HCT116 (cell line): ENCODE measurements at regions not wholly inside any gene's neighbourhood (a gene's known extent, or its start where the extent isn't known, plus 50 kb on each side); places are given as distances from the start of the nearest gene placed in this dataset.

Source experiments
- ATAC-seq: fragments of 200-7000 bp; cut with Tn5 transposase; 2 replicates; pipeline ENCODE4 v1.9.1; 2020; ENCODE audit warnings: mild to moderate bottlenecking, moderate library complexity
- BruUV-seq: library from RNA; stranded (reverse); fragments of 400-500 nt; replicated peaks from 2 replicates; lab custom pipeline; 2021; lab: Mats Ljungman, UMichigan
- CTCF ChIA-PET: fragments of 300-600 bp; sonication (Branson Sonifier 250); formaldehyde crosslinking; loops from one replicate; lab custom pipeline; 2021; ENCODE audit warnings: antibody characterized with exemption; lab: Charles Lee
- POLR2A ChIA-PET: fragments of 300-600, 350-600 bp; sonication (Branson Sonifier 250); formaldehyde crosslinking; loops from one replicate; lab custom pipeline; 2021; ENCODE audit warnings: antibody characterized with exemption; lab: Charles Lee
- RAD21 ChIA-PET, 2 experiments: fragments of 300-600 bp; sonication (Branson Sonifier 250); formaldehyde crosslinking; loops; one replicate each; lab custom pipeline; 2023; ENCODE audit warnings: low total read pairs in 2 of 2; ENCODE audit not compliant: uncharacterized antibody in 2 of 2, unreplicated experiment in 2 of 2, low non-redundant PET in 1 of 2; lab: Charles Lee
- DNase-seq: peaks from one replicate; pipeline ENCODE4 v3.0.0-alpha.2; 2010; ENCODE audit warnings: low read depth, low spot score
- H2AFZ ChIP-seq: fragments of 200-600 bp; shearing (Covaris generic), sonication (generic); 2 replicates; pipeline ENCODE4 v1.6.1; 2017; ENCODE audit warnings: low read depth, mixed run types, mixed read lengths, antibody characterized with exemption, low read length; ENCODE audit not compliant: poor library complexity, severe bottlenecking
- H3K27ac ChIP-seq: 2 replicates; pipeline ENCODE4 v1.5.1; 2012; ENCODE audit warnings: low read depth, low read length
- H3K27me3 ChIP-seq: fragments of 200-600 bp; sonication (generic); 2 replicates; pipeline ENCODE4 v1.6.1; 2016; ENCODE audit warnings: mixed run types, low read length, mixed read lengths; ENCODE audit not compliant: insufficient read depth
- H3K36me3 ChIP-seq, 2 experiments: fragments of 200-500 bp in 1 of 2; fragments of 200-600 bp in 1 of 2; sonication (Bioruptor generic) in 1 of 2; sonication (generic) in 1 of 2; 2 replicates each; pipeline versions ENCODE4 v1.5.1 to v1.6.1; 2014 to 2016; ENCODE audit warnings: low read length in 2 of 2, inconsistent platforms in 1 of 2, mixed read lengths in 1 of 2, mixed run types in 1 of 2; ENCODE audit not compliant: insufficient read depth in 2 of 2, control insufficient read depth in 1 of 2
- H3K4me1 ChIP-seq, 2 experiments: fragments of 200-600 bp in 1 of 2; sonication (generic) in 1 of 2; 2 replicates each; pipeline versions ENCODE4 v1.5.1 to v1.6.1; 2012 to 2017; ENCODE audit warnings: low read length in 2 of 2, inconsistent platforms in 1 of 2, mild to moderate bottlenecking in 1 of 2, mixed read lengths in 1 of 2, mixed run types in 1 of 2, moderate library complexity in 1 of 2; ENCODE audit not compliant: insufficient read depth in 2 of 2, control insufficient read depth in 1 of 2
- H3K4me2 ChIP-seq: fragments of 200-600 bp; sonication (generic); 2 replicates; pipeline ENCODE4 v1.6.1; 2017; ENCODE audit warnings: mixed run types, low read length, mixed read lengths
- H3K4me3 ChIP-seq, 2 experiments: fragments of 200-600 bp in 1 of 2; sonication (generic) in 1 of 2; replicated peaks in 1 of 2; 2 replicates each; pipeline ENCODE4 v1.5.1; 2011 to 2016; ENCODE audit warnings: low read length in 2 of 2, control low read depth in 1 of 2, low read depth in 1 of 2, mild to moderate bottlenecking in 1 of 2, mixed read lengths in 1 of 2, mixed run types in 1 of 2
- H3K79me2 ChIP-seq: fragments of 200-600 bp; sonication (generic); 2 replicates; pipeline ENCODE4 v1.6.1; 2017; ENCODE audit warnings: mild to moderate bottlenecking, mixed run types, low read length, moderate library complexity, mixed read lengths; ENCODE audit not compliant: insufficient read depth
- H3K9ac ChIP-seq: fragments of 200-600 bp; sonication (generic); 2 replicates; pipeline ENCODE4 v1.6.1; 2016; ENCODE audit warnings: low read length, mixed read lengths
- H3K9me2 ChIP-seq: fragments of 200-600 bp; sonication (generic), shearing (Covaris generic); 2 replicates; pipeline ENCODE4 v1.6.1; 2017; ENCODE audit warnings: mixed run types, mild to moderate bottlenecking, moderate library complexity; ENCODE audit not compliant: insufficient read depth
- H3K9me3 ChIP-seq, 2 experiments: fragments of 200-500 bp in 1 of 2; fragments of 200-600 bp in 1 of 2; sonication (Bioruptor generic) in 1 of 2; sonication (generic) in 1 of 2; 2 replicates each; pipeline ENCODE4 v1.6.1; 2014 to 2017; ENCODE audit warnings: low read length in 2 of 2, mixed read lengths in 2 of 2, inconsistent platforms in 1 of 2, low read depth in 1 of 2, mild to moderate bottlenecking in 1 of 2, mixed run types in 1 of 2, moderate library complexity in 1 of 2; ENCODE audit not compliant: control insufficient read depth in 1 of 2, insufficient read depth in 1 of 2
- H4K20me1 ChIP-seq: fragments of 200-600 bp; sonication (generic), shearing (Covaris generic); 2 replicates; pipeline ENCODE4 v1.6.1; 2017; ENCODE audit warnings: mixed run types, mild to moderate bottlenecking, moderate library complexity; ENCODE audit not compliant: insufficient read depth
- EZH2 ChIP-seq: fragments of 200-600 bp; sonication (generic); IDR thresholded peaks from 2 replicates; pipeline ENCODE4 v1.6.1; 2017; ENCODE audit warnings: antibody characterized with exemption, mixed run types
- EZH2phosphoT487 ChIP-seq: fragments of 200-600 bp; IDR thresholded peaks from 2 replicates; pipeline ENCODE4 v1.6.1; 2018; ENCODE audit warnings: antibody characterized with exemption, borderline replicate concordance
- JUND ChIP-seq: IDR thresholded peaks from 2 replicates; pipeline ENCODE4 v1.6.1; 2012
- POLR2AphosphoS5 ChIP-seq: IDR thresholded peaks from 2 replicates; pipeline ENCODE4 v1.6.1; 2011; ENCODE audit warnings: mild to moderate bottlenecking, low read depth, low read length, moderate library complexity
- RAD21 ChIP-seq: IDR thresholded peaks from 2 replicates; pipeline ENCODE4 v1.6.1; 2012; ENCODE audit warnings: low read depth, mild to moderate bottlenecking
- SIN3A ChIP-seq: IDR thresholded peaks from 2 replicates; pipeline ENCODE4 v1.6.1; 2012; ENCODE audit warnings: low read depth
- TCF7L2 ChIP-seq: IDR thresholded peaks from 2 replicates; pipeline ENCODE4 v1.7.0; 2011; ENCODE audit warnings: borderline replicate concordance, inconsistent platforms; ENCODE audit not compliant: insufficient read depth, insufficient read length; ENCODE audit errors: extremely low read depth
- intact Hi-C: fragments of 100-400 bp; cut with micrococcal nuclease; formaldehyde crosslinking; loops from 2 replicates; pipeline ENCODE4 v1.10.0; 2022
- TF ChIP-seq, protein P1 (sequence below): IDR thresholded peaks from 2 replicates; pipeline ENCODE4 v1.6.1; 2012; ENCODE audit warnings: low read depth
- TF ChIP-seq, protein P2 (sequence below): IDR thresholded peaks from 2 replicates; pipeline ENCODE4 v1.6.1; 2012
- TF ChIP-seq, protein P3 (sequence below): IDR thresholded peaks from 2 replicates; pipeline ENCODE4 v1.6.1; 2011; ENCODE audit warnings: mild to moderate bottlenecking, low read length, moderate library complexity; ENCODE audit not compliant: insufficient replicate concordance; ENCODE audit errors: extremely low read depth

DNA sequence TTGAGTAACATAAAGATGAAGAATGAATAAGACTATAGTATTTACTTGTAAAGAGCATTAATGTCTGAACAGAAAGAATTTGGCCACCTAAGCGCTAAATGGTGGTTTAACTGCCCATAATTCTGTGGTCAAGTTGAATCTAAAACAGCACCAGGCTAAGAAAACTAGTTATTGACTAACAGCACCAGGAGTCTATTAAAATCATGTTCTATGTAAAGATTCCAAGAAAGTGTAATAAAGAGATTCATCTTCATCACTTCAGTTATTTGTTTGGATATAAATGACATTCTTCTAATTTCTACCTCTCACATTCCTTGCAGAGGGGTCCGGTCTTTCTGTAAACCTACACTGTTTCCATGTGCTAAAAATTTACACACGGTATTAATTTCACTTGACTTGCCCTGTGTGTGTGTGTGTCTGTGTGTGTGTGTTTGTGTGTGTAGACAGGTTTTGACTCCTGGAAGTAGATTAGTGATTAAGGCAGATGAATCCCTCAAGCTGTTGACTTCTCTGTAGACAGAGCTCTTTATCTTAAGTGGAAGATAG, 84.4 kb downstream of the KLF6 start (continued):
- TF ChIP-seq EZH2, result no peak
- no peak for TF ChIP-seq RAD21
- no peak for TF ChIP-seq EZH2phosphoT487

DNA sequence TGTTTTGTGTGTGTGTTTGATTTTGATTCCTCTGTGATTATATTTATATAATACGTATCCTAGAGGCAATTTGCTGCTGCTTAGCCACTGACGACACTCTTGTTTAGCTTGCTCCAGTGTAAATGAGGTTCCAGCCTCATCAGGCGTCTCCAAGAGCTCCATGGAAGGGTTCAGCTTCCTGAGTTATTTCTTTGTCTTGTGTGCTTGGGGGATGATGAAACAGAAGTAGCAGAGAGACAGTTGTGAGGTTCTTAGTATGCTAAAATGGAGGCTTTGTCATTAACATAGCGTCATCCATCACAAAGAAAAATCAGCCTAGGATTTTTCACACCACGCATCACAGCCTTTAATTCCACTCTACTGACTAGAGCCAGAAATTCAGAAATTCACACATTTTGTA, 85.1 kb downstream of the KLF6 start:
- Histone ChIP-seq H3K9ac (no peak overlapping the region), H3K4me3 (no peak overlapping the region), H4K20me1 (no peaks in the 10 kb centered on the region), H3K79me2 (no peaks in the 10 kb centered on the region), H2AFZ (no peak overlapping the region), H3K27ac (no peak overlapping the region), H3K9me3 (no peaks in the 10 kb centered on the region), H3K9me2 (no peaks in the 10 kb centered on the region), H3K4me1 (no peaks in the 10 kb centered on the region), H3K4me2 (no peak overlapping the region), H3K36me3 (no peaks in the 10 kb centered on the region), H3K27me3 (no peaks in the 10 kb centered on the region)
- intact Hi-C loops, result no loop called here
- RAD21 ChIA-PET, result no interaction called here
- POLR2A ChIA-PET, result no interaction called here
- BruUV-seq, result no TSS peak
- CTCF ChIA-PET, result no interaction called here
- TF ChIP-seq, protein P1, sequence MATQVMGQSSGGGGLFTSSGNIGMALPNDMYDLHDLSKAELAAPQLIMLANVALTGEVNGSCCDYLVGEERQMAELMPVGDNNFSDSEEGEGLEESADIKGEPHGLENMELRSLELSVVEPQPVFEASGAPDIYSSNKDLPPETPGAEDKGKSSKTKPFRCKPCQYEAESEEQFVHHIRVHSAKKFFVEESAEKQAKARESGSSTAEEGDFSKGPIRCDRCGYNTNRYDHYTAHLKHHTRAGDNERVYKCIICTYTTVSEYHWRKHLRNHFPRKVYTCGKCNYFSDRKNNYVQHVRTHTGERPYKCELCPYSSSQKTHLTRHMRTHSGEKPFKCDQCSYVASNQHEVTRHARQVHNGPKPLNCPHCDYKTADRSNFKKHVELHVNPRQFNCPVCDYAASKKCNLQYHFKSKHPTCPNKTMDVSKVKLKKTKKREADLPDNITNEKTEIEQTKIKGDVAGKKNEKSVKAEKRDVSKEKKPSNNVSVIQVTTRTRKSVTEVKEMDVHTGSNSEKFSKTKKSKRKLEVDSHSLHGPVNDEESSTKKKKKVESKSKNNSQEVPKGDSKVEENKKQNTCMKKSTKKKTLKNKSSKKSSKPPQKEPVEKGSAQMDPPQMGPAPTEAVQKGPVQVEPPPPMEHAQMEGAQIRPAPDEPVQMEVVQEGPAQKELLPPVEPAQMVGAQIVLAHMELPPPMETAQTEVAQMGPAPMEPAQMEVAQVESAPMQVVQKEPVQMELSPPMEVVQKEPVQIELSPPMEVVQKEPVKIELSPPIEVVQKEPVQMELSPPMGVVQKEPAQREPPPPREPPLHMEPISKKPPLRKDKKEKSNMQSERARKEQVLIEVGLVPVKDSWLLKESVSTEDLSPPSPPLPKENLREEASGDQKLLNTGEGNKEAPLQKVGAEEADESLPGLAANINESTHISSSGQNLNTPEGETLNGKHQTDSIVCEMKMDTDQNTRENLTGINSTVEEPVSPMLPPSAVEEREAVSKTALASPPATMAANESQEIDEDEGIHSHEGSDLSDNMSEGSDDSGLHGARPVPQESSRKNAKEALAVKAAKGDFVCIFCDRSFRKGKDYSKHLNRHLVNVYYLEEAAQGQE, result no peak
- TF ChIP-seq RAD21, result no peak
- TF ChIP-seq, protein P2, sequence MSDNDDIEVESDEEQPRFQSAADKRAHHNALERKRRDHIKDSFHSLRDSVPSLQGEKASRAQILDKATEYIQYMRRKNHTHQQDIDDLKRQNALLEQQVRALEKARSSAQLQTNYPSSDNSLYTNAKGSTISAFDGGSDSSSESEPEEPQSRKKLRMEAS, result no peak
- TF ChIP-seq JUND, result no peak
- TF ChIP-seq TCF7L2, result no peak
- no peak for TF ChIP-seq POLR2AphosphoS5
- TF ChIP-seq, protein P3, sequence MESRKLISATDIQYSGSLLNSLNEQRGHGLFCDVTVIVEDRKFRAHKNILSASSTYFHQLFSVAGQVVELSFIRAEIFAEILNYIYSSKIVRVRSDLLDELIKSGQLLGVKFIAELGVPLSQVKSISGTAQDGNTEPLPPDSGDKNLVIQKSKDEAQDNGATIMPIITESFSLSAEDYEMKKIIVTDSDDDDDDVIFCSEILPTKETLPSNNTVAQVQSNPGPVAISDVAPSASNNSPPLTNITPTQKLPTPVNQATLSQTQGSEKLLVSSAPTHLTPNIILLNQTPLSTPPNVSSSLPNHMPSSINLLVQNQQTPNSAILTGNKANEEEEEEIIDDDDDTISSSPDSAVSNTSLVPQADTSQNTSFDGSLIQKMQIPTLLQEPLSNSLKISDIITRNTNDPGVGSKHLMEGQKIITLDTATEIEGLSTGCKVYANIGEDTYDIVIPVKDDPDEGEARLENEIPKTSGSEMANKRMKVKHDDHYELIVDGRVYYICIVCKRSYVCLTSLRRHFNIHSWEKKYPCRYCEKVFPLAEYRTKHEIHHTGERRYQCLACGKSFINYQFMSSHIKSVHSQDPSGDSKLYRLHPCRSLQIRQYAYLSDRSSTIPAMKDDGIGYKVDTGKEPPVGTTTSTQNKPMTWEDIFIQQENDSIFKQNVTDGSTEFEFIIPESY, result no peak
- TF ChIP-seq SIN3A, result no peak
- ATAC-seq (no peak), DNase-seq (no peak)
